ENCODE measurements at regions not wholly inside any gene's neighbourhood (a gene's known extent, or its start where the extent isn't known, plus 50 kb on each side); places are given as distances from the start of the nearest gene placed in this dataset.

DNA sequence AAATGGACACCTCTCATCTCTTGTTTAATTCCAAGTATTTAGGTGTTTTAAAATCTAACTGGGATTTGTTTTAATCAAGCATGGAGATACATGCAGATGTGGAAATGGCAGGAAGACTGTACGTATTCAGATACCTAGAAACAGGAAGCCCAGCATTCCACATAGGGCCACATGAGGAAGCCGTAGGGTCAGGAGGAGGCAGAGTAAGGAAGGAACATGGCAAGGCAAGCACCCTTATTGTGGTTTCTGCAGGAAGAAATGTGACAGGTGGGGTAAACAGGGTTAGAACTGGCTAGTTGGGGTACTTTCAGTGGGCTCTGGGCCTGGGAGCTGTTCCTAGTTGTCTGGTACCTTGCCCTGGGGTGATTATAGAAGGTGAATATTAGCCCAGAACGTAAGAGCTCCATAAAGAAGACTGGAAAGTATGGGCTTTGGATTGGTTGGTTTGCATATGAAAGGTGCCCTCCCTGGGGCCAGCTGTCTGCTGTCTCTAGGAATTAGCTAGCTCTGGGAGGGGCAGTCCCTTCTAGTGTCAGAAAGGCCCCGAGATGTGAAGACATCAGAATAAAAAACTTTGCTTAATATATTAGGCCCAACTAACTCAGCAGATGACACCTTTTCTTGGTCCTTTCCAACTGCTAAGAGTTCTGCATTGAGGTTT is 107.7 kb upstream of the CADPS start:
- DNase-seq = no peak

GRCh38 chr3:62986061-62986460 is 110.8 kb upstream of the CADPS start:
- DNase-seq = no peak

DNA sequence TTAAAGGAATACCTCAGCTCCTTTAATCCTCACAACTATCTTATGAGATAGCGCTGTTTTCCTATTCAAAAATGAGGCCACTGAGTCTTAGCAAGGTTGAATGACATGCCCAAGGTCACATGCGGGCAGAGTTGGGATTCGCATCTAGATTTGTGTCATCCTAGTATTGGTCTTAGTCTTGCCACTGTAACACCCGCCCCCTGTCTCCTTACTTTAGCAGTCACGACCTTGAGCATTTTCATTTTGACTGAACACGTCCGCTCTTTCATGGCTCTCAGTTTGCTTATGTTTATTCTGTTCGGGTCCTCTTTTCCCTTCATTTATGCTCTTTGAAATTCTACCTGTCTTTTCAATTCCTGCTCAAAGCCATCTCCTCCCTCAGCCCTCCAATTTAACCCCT is 112.5 kb upstream of the CADPS start:
- DNase-seq = no peak

GRCh38 chr3:62990704-62991413 is 115.6 kb upstream of the CADPS start:
- DNase-seq = no peak

- DNase-seq = no peak
Measured at GRCh38 chr3:62992520-62992919, 117.3 kb upstream of the CADPS start.

- no peak for DNase-seq
Measured at GRCh38 chr3:62995119-62995518, 119.9 kb upstream of the CADPS start.

DNA sequence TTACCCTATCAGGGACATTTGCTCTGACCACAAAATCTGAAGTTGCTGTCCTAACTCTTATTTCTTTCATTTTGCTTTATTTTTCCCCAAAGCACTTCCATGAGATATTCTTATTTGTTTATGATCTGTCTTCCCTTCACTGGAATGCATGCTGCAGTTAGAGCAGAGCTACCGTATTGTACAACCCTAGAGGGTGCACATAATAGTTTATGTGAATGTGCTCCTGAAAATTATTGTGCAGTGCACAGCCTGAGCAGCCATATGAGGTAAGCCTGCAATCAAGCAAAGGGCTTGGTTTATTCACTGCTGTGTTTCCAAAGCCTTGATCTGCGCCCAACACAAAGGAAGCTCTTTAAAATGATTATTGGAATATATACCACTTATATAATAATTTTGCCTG is 120.3 kb upstream of the CADPS start:
- no peak for DNase-seq

DNA sequence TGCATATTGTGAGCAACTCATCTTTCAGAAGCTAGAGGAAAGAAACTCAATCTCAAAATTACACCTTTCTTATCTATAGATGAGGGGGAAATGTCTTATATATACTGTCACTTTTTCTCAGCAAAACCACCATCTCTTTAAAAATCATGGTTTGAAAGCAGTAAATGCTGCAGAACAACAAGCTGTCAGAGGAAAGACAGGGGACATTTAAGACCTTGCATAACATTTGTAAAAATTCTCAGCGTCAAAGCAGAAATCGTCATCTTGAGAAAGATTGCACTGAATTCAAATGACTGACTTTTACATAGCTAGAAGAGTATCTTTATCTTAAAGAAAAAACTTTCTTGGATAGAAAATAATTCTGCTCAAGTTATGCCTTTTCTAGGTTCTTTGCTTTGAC is 122.2 kb upstream of the CADPS start:
- no peak for DNase-seq

- no peak for DNase-seq
Measured at GRCh38 chr3:62999158-62999557, 123.9 kb upstream of the CADPS start.

DNA sequence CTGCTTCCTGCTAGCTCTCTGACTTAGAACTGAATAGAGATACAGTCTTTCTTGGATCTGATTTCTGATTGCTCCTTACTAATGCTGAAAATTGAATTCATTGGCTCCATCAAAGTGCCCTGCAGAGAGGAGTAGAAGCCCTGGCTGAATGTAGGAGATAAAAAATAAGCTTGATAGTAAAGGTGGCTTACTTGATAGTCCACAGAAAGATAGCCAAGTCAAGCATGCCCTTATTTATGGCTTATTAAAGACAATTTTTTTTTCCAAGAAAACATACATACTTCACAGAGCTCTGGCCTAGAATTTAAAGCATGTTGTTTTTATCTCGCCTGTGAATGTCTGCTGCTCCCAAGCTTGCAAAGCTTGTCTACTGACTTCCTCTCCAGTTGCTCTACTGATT is 124.6 kb upstream of the CADPS start:
- no peak for DNase-seq

DNA sequence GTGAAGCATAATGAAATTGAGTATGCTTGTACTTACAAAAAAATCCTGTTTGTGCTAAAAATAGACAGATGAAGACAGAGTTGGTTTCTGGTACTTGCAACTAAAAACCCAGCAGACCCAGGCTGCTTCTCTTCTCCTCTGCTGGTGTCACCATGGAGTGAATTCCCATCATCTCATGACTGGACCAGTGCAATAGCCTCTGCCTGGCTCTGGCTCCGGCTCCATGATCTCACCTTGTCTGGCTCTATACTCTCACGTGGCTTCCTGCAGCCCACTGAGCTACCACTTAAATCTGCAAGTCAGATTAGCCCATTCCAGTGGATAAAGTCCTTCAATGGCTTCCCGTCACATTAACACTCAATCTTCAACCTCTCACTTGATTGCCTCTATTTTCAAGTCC is 129.2 kb upstream of the CADPS start:
- DNase-seq = no peak

- no peak for DNase-seq
Measured at GRCh38 chr3:63015614-63016309, 140.5 kb upstream of the CADPS start.

GRCh38 chr3:63022114-63022513 is 146.9 kb upstream of the CADPS start:
- no peak for DNase-seq

DNA sequence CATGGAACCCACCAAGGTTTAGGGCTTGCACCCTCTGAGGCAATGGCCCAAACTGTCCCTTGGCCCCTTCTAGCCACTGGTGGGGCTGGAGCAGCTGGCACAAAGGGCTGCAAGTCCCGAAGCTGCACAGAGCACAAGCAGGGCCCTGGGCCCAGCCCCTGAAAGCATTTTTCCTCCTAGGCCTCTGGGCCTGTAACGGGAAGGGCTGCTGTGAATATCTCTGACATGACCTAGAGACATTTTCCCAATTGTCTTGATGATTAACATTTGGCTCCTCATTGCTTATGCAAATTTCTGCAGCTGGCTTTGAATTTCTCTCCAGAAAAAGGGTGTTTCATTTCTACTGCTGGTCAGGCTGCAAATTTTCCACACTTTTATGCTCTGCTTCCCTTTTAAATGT is 151.5 kb upstream of the CADPS start:
- no peak for DNase-seq

DNA sequence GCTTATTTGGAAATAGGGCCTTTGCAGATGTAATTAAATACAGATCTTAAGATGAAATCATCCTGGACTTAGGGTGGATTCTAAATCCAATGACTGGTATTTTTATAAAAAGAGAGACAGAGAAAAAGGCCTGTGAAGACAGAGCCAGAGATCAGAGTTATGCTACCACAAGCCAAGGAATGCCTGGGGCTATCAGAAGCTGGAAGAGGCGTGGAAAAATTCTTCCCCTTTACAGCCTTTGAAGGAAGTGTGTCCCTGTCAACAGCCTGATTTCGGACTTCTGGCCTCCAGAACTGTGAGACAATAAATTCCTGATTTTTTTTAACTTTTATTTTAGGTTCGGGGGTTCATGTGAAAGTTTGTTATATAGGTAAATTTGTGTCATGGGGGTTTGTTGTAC is 154.1 kb upstream of the CADPS start:
- DNase-seq = no peak

GRCh38 chr3:63029921-63030320 is 154.7 kb upstream of the CADPS start:
- DNase-seq = no peak

DNA sequence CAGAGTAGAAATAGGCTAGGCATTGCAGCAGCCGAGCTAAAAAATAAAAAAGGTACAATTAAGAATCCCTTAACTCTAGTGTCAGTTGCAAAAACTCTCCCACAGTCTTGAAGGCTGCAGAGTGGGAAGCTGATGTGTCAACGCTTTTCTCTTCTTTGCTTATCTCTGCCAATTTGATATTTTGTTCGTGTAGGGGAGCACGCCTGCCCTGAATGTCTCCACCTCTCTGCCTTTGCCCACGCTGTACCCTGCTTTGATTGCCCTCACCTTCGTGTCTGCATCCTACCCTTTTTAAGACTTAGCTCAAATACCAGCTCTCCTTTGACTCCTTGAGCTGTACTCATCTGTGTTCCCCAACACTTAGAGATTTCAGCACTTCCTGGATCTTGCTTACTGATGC is 155.4 kb upstream of the CADPS start:
- DNase-seq = no peak

DNA sequence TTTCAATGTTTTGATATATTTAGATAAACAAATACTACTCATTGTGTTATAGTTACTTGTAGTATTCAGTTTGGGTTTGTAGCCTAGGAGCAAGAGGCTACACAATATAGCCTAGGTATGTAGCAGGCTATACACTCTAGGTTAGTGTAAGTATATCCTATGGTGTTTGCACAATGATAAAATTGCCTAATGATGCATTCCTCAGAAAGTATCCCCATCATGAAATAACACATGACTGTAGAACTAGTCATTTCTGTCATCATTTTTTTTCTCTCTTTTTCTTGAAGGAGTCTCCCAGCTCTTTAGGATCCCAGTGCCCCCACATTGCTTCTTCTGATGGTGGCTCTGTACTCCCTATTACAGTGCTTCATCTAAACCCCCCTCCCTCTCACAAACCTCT is 157.7 kb upstream of the CADPS start:
- no peak for DNase-seq

DNA sequence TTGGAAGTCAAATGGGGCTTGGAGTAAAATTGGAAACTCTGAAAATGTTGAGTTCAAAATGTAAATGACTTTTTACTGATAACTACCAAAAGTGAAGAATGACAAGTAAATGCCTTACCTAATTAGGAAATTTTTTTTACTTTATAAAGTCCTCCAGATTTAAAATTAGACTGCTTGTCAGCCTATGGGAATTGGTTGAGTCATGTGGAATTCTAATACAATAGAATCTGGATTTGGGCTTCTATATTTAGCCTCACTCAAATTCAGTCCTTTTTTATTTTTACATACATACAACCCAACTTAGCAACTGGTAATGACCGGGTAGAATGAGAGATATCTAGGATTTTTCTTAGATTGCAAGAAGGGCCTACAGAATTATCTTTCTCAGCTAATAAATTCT is 158.9 kb upstream of the CADPS start:
- DNase-seq = no peak

- DNase-seq = no peak
Measured at GRCh38 chr3:63037116-63037515, 161.9 kb upstream of the CADPS start.

DNA sequence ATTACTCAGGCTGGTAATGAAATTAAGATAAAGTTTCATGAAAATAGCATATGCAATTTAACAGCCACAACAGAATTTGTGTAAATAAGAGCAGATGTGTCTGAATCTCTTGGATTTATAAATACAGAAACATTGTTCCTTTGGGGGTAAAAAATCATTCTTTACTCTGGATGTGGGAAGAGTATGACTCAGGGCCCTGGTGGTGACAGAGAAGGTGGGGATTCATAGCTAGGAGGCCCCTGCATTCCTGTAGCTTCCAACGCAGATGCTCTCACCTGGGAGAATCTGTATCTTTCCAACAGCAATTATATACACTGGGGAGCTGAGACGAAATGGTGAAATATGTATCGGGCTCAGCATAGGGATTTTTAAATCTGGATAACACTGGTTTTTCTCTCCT is 167.6 kb upstream of the CADPS start:
- no peak for DNase-seq

GRCh38 chr3:63043631-63044030 is 168.4 kb upstream of the CADPS start:
- no peak for DNase-seq

- no peak for DNase-seq
Measured at GRCh38 chr3:63046152-63046551, 170.9 kb upstream of the CADPS start.

DNA sequence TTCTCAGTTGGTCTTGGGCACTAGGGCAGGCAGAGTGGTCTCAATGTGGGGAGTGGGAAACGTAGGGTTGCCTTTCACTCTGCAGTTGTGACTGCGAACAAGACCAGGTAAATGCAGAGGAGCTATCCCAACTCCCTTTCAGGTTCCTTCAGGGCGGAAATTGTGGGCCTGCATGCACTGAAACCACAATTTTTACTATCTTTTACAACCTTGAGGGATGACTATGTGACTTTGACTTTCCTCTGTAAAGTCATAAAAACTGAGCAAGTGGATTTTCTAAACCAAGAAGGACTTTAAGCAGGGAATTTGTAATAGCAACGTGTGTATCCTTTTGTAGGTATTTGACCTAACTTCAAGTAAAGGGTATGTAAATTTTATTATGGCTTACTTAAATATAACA is 171.4 kb upstream of the CADPS start:
- DNase-seq = no peak

All from amniotic stem cell (primary cell).